Esophagus squamous epithelium (tissue), 4 donors: ENCODE measurements at regions not wholly inside any gene's neighbourhood (a gene's known extent, or its start where the extent isn't known, plus 50 kb on each side); places are given as distances from the start of the nearest gene placed in this dataset.

Experiments used
- POLR2A ChIP-seq, 4 donors: fragments of 450-650 bp; IDR thresholded peaks; one replicate each; pipeline ENCODE4 v1.6.1; 2017; ENCODE audit warnings: antibody characterized with exemption in 4 of 4, mild to moderate bottlenecking in 4 of 4, moderate library complexity in 3 of 4
- TF ChIP-seq, protein P1 (sequence below), 6 experiments: fragments of 450-650 bp in 4 of 6; fragments of 200-600 bp in 2 of 6; sonication (generic) in 2 of 6; IDR thresholded peaks; one replicate each; pipeline ENCODE4 v1.5.1; 2016 to 2019; ENCODE audit warnings: antibody characterized with exemption in 6 of 6, mild to moderate bottlenecking in 4 of 6, moderate library complexity in 4 of 6

DNA sequence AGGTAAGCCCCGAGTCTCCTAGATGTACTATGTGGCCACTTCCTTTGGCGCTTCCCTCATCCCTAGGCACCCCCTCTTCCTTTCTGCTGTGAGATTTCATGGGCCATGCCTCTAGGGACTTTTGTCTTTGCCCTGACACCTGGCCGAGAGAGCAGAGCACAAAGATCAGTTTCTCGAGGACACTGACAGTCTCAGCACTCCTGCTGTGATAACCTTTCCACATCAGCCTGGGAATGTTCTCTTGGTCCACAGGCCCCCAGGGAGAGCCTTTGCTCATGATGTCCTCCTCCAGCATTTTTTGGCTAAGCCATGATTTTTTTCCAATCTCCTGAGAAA, 127.0 kb upstream of the CPEB4 start:
- TF ChIP-seq POLR2A (IDR thresholded peaks at IDR 0.05): no peak
- TF ChIP-seq, protein P1, sequence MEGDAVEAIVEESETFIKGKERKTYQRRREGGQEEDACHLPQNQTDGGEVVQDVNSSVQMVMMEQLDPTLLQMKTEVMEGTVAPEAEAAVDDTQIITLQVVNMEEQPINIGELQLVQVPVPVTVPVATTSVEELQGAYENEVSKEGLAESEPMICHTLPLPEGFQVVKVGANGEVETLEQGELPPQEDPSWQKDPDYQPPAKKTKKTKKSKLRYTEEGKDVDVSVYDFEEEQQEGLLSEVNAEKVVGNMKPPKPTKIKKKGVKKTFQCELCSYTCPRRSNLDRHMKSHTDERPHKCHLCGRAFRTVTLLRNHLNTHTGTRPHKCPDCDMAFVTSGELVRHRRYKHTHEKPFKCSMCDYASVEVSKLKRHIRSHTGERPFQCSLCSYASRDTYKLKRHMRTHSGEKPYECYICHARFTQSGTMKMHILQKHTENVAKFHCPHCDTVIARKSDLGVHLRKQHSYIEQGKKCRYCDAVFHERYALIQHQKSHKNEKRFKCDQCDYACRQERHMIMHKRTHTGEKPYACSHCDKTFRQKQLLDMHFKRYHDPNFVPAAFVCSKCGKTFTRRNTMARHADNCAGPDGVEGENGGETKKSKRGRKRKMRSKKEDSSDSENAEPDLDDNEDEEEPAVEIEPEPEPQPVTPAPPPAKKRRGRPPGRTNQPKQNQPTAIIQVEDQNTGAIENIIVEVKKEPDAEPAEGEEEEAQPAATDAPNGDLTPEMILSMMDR (IDR thresholded peaks at IDR 0.05): no peak
